DND-41 (cell line): ENCODE measurements at regions not wholly inside any gene's neighbourhood (a gene's known extent, or its start where the extent isn't known, plus 50 kb on each side); places are given as distances from the start of the nearest gene placed in this dataset.
A peak's percentile ranks its signal among the peaks of the same experiment; 100 is the strongest.

Experiments
- ATAC-seq: fragments of 200-7000 bp; cut with Tn5 transposase; 3 replicates; pipeline ENCODE4 v1.9.1; 2021; ENCODE audit warnings: low read depth; ENCODE audit not compliant: insufficient read depth
- DNase-seq: peaks from one replicate; pipeline ENCODE4 v3.0.0-alpha.2; 2020
- H2AFZ ChIP-seq: 2 replicates; pipeline ENCODE4 v1.6.0; 2012; ENCODE audit warnings: low read depth, low read length
- H3K27ac ChIP-seq: 2 replicates; pipeline ENCODE4 v1.5.1; 2012; ENCODE audit warnings: low read length, inconsistent platforms
- H3K27me3 ChIP-seq: fragments of 200-600 bp; sonication (generic); 2 replicates; pipeline ENCODE4 v1.6.0; 2012; ENCODE audit warnings: low read length, mild to moderate bottlenecking, inconsistent platforms; ENCODE audit not compliant: insufficient read depth, poor library complexity
- H3K36me3 ChIP-seq: 2 replicates; pipeline ENCODE4 v1.5.1; 2012; ENCODE audit warnings: low read length, inconsistent platforms; ENCODE audit not compliant: insufficient read depth
- H3K4me1 ChIP-seq: 2 replicates; pipeline ENCODE4 v1.5.1; 2012; ENCODE audit warnings: mild to moderate bottlenecking, low read length; ENCODE audit not compliant: insufficient read depth
- H3K4me2 ChIP-seq: 2 replicates; pipeline ENCODE4 v1.6.0; 2012; ENCODE audit warnings: mild to moderate bottlenecking, moderate library complexity, low read length, inconsistent platforms; ENCODE audit not compliant: insufficient read depth
- H3K4me3 ChIP-seq, 2 experiments: fragments of 200-600 bp in 1 of 2; shearing (Covaris generic) in 1 of 2; 2 replicates each; pipeline ENCODE4 v1.5.1; 2012 to 2016; ENCODE audit warnings: inconsistent platforms in 2 of 2, low read length in 2 of 2, mild to moderate bottlenecking in 2 of 2, low read depth in 1 of 2, moderate library complexity in 1 of 2
- H3K79me2 ChIP-seq: 2 replicates; pipeline ENCODE4 v1.6.0; 2012; ENCODE audit warnings: low read length, inconsistent platforms; ENCODE audit not compliant: insufficient read depth
- H3K9ac ChIP-seq: 2 replicates; pipeline ENCODE4 v1.6.0; 2012; ENCODE audit warnings: low read depth, mild to moderate bottlenecking, inconsistent platforms, low read length, moderate library complexity
- H3K9me3 ChIP-seq: 2 replicates; pipeline ENCODE4 v1.5.1; 2012; ENCODE audit warnings: low read length, moderate library complexity, mild to moderate bottlenecking, inconsistent platforms; ENCODE audit not compliant: insufficient read depth, severe bottlenecking
- H4K20me1 ChIP-seq: 2 replicates; pipeline ENCODE4 v1.6.0; 2012; ENCODE audit warnings: low read length; ENCODE audit not compliant: insufficient read depth
- CTCF ChIP-seq: IDR thresholded peaks from 2 replicates; pipeline ENCODE4 v1.5.1; 2012; ENCODE audit warnings: borderline replicate concordance, low read length, moderate library complexity, mild to moderate bottlenecking; ENCODE audit not compliant: poor library complexity, severe bottlenecking; ENCODE audit errors: extremely low read depth
- EZH2 ChIP-seq: IDR thresholded peaks from 3 replicates; pipeline ENCODE4 v1.6.1; 2012; ENCODE audit warnings: borderline replicate concordance, low read depth, mild to moderate bottlenecking, moderate library complexity, low read length, inconsistent platforms; ENCODE audit not compliant: severe bottlenecking

GRCh38 chr20:22491194-22491505, 93.2 kb downstream of the FOXA2 start:
- H4K20me1 ChIP-seq: no peaks in the 10 kb centered on the region
- no peaks in the 10 kb centered on the region for H3K9me3 ChIP-seq
- H3K4me2 ChIP-seq: no peak overlapping the region
- no peak for DNase-seq
- H2AFZ ChIP-seq: no peak overlapping the region
- no peaks in the 10 kb centered on the region for H3K36me3 ChIP-seq
- H3K9ac ChIP-seq: no peak overlapping the region
- H3K4me1 ChIP-seq: no peaks in the 10 kb centered on the region
- no peak for ATAC-seq
- no peaks in the 10 kb centered on the region for H3K79me2 ChIP-seq
- no peak overlapping the region for H3K4me3 ChIP-seq
- TF ChIP-seq EZH2 (no peak), CTCF (no peak)
- H3K27me3 ChIP-seq: peaks cover 20% of the 10 kb centered on the region
- no peak overlapping the region for H3K27ac ChIP-seq

- DNase-seq (no peak), ATAC-seq (no peak)
- Histone ChIP-seq H2AFZ (no peak overlapping the region), H3K9me3 (no peaks in the 10 kb centered on the region), H3K4me2 (no peak overlapping the region), H3K79me2 (no peaks in the 10 kb centered on the region), H3K4me1 (no peaks in the 10 kb centered on the region), H3K27me3 (peaks cover 20% of the 10 kb centered on the region), H3K36me3 (no peaks in the 10 kb centered on the region), H4K20me1 (no peaks in the 10 kb centered on the region), H3K9ac (no peak overlapping the region), H3K27ac (no peak overlapping the region), H3K4me3 (no peak overlapping the region)
- TF ChIP-seq CTCF (peak; percentile 3), EZH2 (no peak)
Measured at GRCh38 chr20:22490287-22491193, 93.8 kb downstream of the FOXA2 start.

GRCh38 chr20:22489626-22490286, 94.6 kb downstream of the FOXA2 start:
- DNase-seq: no peak
- H3K27me3 ChIP-seq: peaks cover 21% of the 10 kb centered on the region
- H3K9me3 ChIP-seq: no peaks in the 10 kb centered on the region
- no peaks in the 10 kb centered on the region for H3K36me3 ChIP-seq
- H3K4me1 ChIP-seq: no peaks in the 10 kb centered on the region
- no peaks in the 10 kb centered on the region for H3K79me2 ChIP-seq
- no peaks in the 10 kb centered on the region for H4K20me1 ChIP-seq
- H3K4me2 ChIP-seq: no peak overlapping the region
- ATAC-seq: no peak
- no peak overlapping the region for H3K27ac ChIP-seq
- no peak overlapping the region for H2AFZ ChIP-seq
- no peak overlapping the region for H3K9ac ChIP-seq
- no peak for TF ChIP-seq CTCF
- no peak for TF ChIP-seq EZH2
- H3K4me3 ChIP-seq: no peak overlapping the region
